Ovary (tissue), 3 donors: ENCODE measurements at regions not wholly inside any gene's neighbourhood (a gene's known extent, or its start where the extent isn't known, plus 50 kb on each side); places are given as distances from the start of the nearest gene placed in this dataset.

Experiments used
- CTCF ChIP-seq, 3 donors: fragments of 450-650 bp in 2 of 3; fragments of 200-600 bp in 1 of 3; IDR thresholded peaks; one replicate each; pipeline versions ENCODE4 v1.5.1 to v1.8.0; 2016 to 2022; ENCODE audit warnings: antibody characterized with exemption in 3 of 3, mild to moderate bottlenecking in 1 of 3
- POLR2A ChIP-seq: fragments of 450-650 bp; IDR thresholded peaks from one replicate; pipeline ENCODE4 v1.6.1; 2017; ENCODE audit warnings: antibody characterized with exemption, mild to moderate bottlenecking, moderate library complexity
- donor health status: DM: no; HTN: no; CAD: no.

GRCh38 chr10:36994886-36995285 lies 130.5 kb upstream of the ANKRD30A start:
- TF ChIP-seq CTCF (IDR thresholded peaks at IDR 0.05) (no peak), POLR2A (no peak)
